ENCODE measurements at regions not wholly inside any gene's neighbourhood (a gene's known extent, or its start where the extent isn't known, plus 50 kb on each side); places are given as distances from the start of the nearest gene placed in this dataset.
"Not testable (repeated sequence)": the region's sequence is repeated elsewhere in the genome, so short reads cannot be mapped to it uniquely, and the experiment has no call there.

GRCh38 chr18:66419400-66419799, 184.5 kb downstream of the CDH19 start:
- Mint-ChIP-seq H3K36me3 (ENCODE audit: unreplicated experiment) (no peaks in the 10 kb centered on the region), H3K4me1 (ENCODE audit: unreplicated experiment) (no peaks in the 10 kb centered on the region), H3K9me3 (ENCODE audit: unreplicated experiment) (no peaks in the 10 kb centered on the region), H3K27ac (ENCODE audit: unreplicated experiment) (no peak overlapping the region), H3K27me3 (ENCODE audit: unreplicated experiment) (no peaks in the 10 kb centered on the region), H3K4me3 (ENCODE audit: unreplicated experiment) (no peak overlapping the region)
- no peak for DNase-seq (ENCODE audit: extremely low spot score, unreplicated experiment)
- no peak for TF ChIP-seq CTCF (IDR thresholded peaks at IDR 0.05)

GRCh38 chr18:66410692-66411091, 193.2 kb downstream of the CDH19 start:
- no peaks in the 10 kb centered on the region for H3K9me3 Mint-ChIP-seq (ENCODE audit: unreplicated experiment)

GRCh38 chr18:66395671-66396218, 208.1 kb downstream of the CDH19 start:
- H3K36me3 Mint-ChIP-seq (ENCODE audit: unreplicated experiment): no peaks in the 10 kb centered on the region
- H3K27ac Mint-ChIP-seq (ENCODE audit: unreplicated experiment): no peak overlapping the region
- peaks cover 7% of the 10 kb centered on the region for H3K9me3 Mint-ChIP-seq (ENCODE audit: unreplicated experiment)
- TF ChIP-seq CTCF (IDR thresholded peaks at IDR 0.05): no peak
- no peak overlapping the region for H3K4me3 Mint-ChIP-seq (ENCODE audit: unreplicated experiment)
- no peak for DNase-seq (ENCODE audit: extremely low spot score, unreplicated experiment)
- H3K27me3 Mint-ChIP-seq (ENCODE audit: unreplicated experiment): no peaks in the 10 kb centered on the region
- no peaks in the 10 kb centered on the region for H3K4me1 Mint-ChIP-seq (ENCODE audit: unreplicated experiment)

More at GRCh38 chr18:66410692-66411091, 193.2 kb downstream of the CDH19 start:
- no peaks in the 10 kb centered on the region for H3K27me3 Mint-ChIP-seq (ENCODE audit: unreplicated experiment)
- H3K4me3 Mint-ChIP-seq (ENCODE audit: unreplicated experiment): no peak overlapping the region
- no peak for TF ChIP-seq CTCF (IDR thresholded peaks at IDR 0.05)
- no peaks in the 10 kb centered on the region for H3K36me3 Mint-ChIP-seq (ENCODE audit: unreplicated experiment)
- no peaks in the 10 kb centered on the region for H3K4me1 Mint-ChIP-seq (ENCODE audit: unreplicated experiment)
- DNase-seq (ENCODE audit: extremely low spot score, unreplicated experiment): no peak
- no peak overlapping the region for H3K27ac Mint-ChIP-seq (ENCODE audit: unreplicated experiment)

- Mint-ChIP-seq H3K27ac (ENCODE audit: unreplicated experiment) (no peak overlapping the region), H3K9me3 (ENCODE audit: unreplicated experiment) (peaks cover 10% of the 10 kb centered on the region), H3K4me3 (ENCODE audit: unreplicated experiment) (no peak overlapping the region), H3K4me1 (ENCODE audit: unreplicated experiment) (no peaks in the 10 kb centered on the region), H3K27me3 (ENCODE audit: unreplicated experiment) (no peaks in the 10 kb centered on the region), H3K36me3 (ENCODE audit: unreplicated experiment) (no peaks in the 10 kb centered on the region)
- no peak for TF ChIP-seq CTCF (IDR thresholded peaks at IDR 0.05)
- DNase-seq (ENCODE audit: extremely low spot score, unreplicated experiment): no peak
These were observed 210.4 kb downstream of the CDH19 start for GRCh38 chr18:66393463-66393862.

GRCh38 chr18:66377291-66377690, 226.6 kb downstream of the CDH19 start:
- Mint-ChIP-seq H3K36me3 (ENCODE audit: unreplicated experiment) (no peaks in the 10 kb centered on the region), H3K4me3 (ENCODE audit: unreplicated experiment) (no peak overlapping the region), H3K4me1 (ENCODE audit: unreplicated experiment) (no peaks in the 10 kb centered on the region), H3K27ac (ENCODE audit: unreplicated experiment) (no peak overlapping the region), H3K9me3 (ENCODE audit: unreplicated experiment) (peaks cover 8% of the 10 kb centered on the region), H3K27me3 (ENCODE audit: unreplicated experiment) (no peaks in the 10 kb centered on the region)
- TF ChIP-seq CTCF (IDR thresholded peaks at IDR 0.05): no peak
- DNase-seq (ENCODE audit: extremely low spot score, unreplicated experiment): no peak

GRCh38 chr18:66375391-66375790, 228.5 kb downstream of the CDH19 start:
- not testable (repeated sequence) for H3K36me3 Mint-ChIP-seq (ENCODE audit: unreplicated experiment); H3K4me3 Mint-ChIP-seq (ENCODE audit: unreplicated experiment); H3K4me1 Mint-ChIP-seq (ENCODE audit: unreplicated experiment); H3K27me3 Mint-ChIP-seq (ENCODE audit: unreplicated experiment); H3K9me3 Mint-ChIP-seq (ENCODE audit: unreplicated experiment); H3K27ac Mint-ChIP-seq (ENCODE audit: unreplicated experiment); DNase-seq (ENCODE audit: extremely low spot score, unreplicated experiment)

Data from osteocyte (in vitro differentiated cells).